Fibroblast of the conjunctiva (primary cell): ENCODE measurements at regions not wholly inside any gene's neighbourhood (a gene's known extent, or its start where the extent isn't known, plus 50 kb on each side); places are given as distances from the start of the nearest gene placed in this dataset.

ENCODE experiments used
- DNase-seq: peaks from one replicate; pipeline ENCODE4 v3.0.0-alpha.2; 2010; ENCODE audit warnings: low read depth

DNA sequence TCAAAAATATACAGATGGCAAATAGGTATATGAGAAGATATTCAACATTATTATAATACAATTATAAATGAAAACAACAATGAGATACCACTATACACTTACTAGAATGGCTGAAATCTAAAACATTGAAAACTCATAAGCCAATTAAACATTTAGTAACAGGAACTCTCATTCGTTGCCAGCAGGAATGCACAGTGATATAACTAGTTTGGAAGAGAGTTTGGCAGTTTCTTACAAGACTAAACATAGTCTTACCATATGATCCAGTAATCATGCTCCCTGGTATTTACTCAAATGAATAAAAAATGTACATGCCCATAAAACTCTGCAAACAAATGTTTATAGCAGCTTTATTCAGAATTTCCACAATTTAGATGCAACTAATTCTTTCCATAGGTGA, 476.2 kb upstream of the COBL start:
- no peak for DNase-seq

DNA sequence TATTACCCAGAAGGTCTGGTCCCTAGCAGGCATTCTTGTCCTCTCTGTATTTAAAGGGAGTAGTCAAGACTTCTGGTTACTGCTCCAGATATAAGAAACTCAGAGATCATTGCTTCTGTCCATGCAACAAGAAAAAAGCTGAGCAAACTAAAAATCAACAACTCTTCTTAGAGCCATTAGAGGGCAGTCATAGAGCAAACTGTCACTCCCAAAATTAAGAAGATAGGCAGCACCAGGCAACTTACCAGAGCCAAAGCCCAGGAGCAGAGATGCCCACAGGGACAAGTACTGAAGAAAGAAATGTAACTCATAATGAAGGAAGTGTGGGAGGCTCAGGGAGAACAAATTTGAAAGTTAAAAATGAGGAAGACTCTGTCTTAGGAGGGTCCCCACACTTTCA, 472.9 kb upstream of the COBL start:
- DNase-seq = no peak

DNA sequence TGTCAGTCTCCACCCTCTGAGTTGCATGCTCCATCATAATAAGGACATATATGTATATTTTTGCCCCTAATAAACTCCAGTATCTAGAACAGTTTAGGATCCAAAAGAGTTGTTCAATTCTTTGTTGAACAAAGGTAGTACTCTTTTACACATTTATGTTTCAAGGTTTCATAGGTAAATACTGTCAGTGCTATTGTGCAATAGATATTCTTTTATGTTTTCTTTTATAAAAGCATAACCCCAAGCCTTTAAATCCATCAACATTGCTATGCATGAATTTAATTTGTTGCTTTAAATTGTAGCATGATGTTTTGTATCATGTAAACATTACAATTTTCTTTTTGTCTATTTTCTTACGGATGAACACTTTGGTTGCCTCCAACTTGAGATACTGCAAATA, 469.7 kb upstream of the COBL start:
- DNase-seq = no peak

DNA sequence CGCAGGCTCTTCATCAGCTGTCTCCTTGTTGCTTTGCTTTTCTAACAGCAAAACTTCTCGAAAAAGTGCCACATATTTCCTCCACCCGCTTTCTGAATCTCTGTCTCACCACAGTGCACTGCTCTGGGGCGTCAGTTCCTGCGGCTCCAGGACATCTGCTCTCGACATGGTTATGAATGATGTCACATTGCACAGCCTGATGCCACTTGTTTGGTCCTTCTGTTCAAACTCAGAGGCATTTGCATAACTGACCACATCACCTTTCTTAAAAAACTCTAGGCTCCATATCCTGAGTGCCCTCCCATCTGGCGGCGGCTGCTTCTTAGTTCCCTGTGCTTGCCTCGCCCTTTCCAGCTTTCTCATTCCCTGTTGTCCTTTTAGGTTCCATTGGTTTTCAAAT, 469.3 kb upstream of the COBL start:
- DNase-seq = no peak

DNA sequence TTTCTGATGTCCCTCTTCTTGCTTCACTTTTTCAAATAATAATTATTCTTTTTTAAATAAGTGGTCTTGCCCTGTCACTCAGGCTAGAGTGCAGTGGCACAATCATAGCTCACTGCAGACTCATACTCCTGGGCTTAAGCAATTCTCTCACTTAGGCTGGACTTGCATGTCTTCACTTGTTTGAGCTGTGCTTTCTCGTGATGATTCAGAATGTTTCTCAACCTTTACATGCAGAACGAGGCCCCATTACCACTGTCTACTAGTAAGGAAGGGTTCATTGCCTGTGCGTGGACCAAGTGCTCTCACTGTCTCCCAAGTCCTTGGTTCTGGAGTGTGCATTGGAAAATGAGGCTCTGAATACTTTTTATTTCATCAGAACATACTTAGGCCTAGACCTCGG, 468.6 kb upstream of the COBL start:
- DNase-seq = no peak

DNA sequence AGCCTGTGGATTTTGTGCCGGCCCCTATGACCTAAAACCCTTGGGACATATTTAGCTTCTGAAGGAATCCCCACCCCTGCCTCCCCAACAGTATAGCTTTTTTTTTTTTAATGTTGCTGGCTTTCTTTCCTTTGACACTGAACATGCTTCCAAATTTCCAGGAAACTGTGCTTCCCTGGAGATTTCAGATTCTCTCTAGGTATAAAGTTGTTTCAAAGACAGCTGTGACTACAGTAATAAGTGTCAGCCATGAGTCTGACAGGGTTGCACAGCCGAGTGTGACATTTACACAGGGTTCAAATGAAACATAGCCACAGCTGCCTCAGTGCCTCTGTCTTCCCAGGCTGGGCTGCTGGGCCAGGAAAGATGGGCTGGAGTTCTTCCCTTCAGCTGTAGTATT, 466.6 kb upstream of the COBL start:
- no peak for DNase-seq

DNA sequence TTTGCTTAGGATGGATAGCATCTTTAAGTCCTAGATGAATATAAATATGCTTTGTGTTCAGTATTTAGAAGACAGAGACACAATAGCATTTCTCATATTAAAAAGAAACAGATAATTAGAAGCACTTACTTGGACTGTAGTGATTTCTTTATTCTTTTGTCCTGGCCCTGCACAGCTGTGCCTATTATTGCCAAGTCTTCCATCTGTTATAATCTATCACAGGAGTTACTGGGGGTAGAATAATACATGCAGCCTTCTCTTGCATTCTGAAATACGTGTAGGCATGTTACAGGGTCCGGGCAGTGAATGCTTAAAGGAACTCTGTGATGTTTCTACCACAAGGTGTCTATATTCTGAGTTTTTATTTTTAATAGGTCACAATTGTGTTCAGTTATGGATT, 461.5 kb upstream of the COBL start:
- DNase-seq = no peak

DNA sequence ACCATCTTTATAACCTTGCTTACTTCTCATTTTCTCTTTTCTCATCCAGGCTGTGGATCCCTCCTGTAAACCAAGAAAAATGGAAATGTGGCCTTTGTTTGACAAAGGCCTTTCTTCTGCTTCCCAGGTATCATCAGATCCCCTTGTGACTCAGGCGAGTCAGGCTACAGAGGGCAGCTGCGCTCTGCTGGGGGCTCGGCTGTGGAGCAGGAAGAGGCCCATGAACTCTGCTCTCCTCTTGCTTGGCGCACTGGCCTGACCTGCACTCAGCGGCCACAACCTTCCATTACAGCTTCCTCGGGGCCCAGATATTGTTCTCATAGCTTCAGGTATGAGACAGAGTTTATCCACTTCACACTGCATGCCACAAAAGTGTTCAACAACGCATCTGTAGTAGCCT, 457.6 kb upstream of the COBL start:
- no peak for DNase-seq

DNA sequence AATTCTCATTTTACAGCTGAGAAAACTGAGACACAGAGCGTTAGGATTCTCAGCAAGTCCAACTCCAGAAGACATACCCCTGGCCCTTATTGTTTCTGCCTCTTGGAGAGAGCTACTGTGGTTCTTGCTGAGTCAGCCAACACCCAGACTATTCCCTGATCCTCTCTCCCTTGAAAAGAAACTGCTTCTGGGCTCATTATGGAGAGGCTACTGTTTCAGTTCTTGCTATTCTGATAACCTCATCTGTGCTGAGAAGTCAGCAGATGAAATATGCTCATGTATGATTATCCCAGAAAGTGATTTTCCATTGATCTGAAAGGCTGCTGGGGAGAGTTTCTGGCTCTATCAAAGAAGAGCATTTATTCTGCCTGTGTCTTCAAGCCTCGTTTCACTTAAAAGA, 455.6 kb upstream of the COBL start:
- DNase-seq = no peak

DNA sequence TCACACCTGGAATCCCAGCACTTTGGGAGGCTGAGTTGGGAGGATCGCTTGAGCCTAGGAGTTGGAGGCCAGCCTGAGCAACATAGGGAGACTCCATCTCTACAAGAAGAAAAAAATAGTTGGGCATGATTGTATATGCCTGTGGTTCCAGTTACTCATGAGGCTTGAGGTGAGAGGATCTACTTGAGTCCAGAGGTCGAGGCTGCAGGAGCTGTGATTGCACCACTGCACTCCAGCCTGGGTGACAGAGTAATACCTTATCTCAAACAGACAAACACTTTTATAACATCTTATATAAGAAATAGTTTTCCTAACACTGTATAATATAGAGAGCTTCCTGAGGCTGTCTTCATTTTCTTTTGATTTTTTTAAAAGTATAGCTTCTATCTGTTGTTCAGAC, 448.4 kb upstream of the COBL start:
- DNase-seq = no peak

DNA sequence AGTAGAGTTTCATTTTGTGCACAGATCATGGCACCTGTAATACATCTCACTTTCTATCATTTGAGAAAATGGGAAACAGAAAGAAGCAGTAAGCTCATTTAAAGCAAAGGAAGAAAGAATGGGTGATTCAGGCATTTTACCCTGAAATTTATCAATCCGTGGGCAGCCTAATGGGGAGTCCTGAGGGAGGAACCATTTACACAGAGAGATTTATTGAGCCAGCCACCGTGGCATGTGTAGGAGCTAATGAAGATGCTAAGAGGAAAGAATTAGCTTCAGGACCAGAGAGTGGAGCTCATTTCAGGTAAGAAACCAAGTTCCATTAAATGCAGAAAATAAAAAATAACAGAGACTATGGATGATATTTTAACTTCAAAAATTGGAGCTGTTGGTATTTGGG, 443.4 kb upstream of the COBL start:
- DNase-seq = no peak

DNA sequence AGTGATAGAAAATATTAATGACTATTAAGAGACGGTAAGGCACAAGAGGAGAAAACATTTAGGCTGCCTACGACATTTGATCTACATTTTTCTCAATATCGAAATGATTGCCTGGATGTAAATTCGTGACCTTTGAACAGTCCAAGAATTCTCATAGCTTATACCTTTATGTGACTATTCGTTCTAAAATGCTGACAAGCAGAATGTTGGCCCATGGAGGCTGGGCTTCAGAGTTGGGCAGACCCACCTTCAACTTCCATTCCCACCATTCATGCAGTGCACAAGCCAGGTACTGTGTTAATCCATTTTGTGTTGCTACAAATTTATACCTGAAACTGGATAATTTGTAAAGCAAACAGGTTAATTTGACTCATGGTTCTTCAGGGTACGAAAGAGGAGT, 441.4 kb upstream of the COBL start:
- no peak for DNase-seq

DNA sequence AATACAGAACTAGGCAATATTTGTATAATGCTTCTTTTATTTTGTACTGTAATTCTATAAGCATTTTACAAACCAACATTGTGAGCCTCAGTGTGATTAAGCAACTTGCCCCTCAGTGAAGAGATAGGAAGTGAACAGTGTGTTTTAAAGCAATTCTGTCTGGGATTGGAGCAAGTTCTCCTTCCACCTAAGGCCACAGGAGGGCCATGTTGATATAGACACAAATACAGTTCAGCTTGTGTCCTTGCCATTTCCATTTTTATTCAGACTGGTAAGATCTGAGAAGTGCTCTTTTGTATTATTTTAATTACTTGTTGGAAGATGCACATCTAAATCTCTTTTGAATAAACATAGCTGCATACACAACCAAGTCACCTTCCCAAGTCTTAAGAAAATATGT, 416.3 kb upstream of the COBL start:
- DNase-seq = no peak

DNA sequence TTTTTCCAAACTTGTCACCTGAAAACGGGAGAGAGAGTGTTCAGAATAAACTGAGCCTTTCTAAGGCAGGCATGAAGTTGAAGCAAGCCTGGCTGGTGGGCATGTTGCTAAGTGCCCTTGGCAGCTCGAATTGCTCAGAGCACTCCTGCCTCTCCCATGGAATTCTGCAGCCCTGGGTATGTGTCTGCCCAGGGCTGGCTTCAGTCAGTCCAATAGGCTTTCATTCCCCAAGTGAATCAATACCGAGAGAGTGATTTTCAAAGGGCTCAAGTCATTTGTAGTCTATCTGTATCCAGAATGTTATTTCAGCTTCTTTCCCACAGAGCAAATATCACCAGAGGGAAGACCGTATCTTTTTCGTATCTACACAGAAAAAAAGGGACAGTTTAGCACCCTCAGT, 415.5 kb upstream of the COBL start:
- DNase-seq = no peak

DNA sequence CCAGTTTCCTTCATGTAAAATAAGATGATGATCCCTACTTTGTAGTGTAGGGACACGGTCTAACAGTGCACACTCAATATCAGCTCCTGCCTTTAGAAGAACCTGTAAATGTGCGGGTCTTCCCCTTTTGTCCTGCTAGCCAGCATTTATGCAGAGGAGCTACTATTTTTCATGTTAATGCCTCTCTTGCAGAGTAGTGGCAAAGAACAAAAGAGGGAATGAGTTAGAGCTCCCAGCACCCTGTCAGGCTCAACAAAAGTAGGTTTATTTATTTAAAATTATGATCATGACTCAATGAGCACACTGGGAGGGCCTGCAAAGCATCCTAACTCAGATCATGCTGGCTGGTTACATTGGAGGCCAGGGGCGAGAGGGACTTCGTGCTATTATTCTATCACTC, 414.5 kb upstream of the COBL start:
- no peak for DNase-seq

DNA sequence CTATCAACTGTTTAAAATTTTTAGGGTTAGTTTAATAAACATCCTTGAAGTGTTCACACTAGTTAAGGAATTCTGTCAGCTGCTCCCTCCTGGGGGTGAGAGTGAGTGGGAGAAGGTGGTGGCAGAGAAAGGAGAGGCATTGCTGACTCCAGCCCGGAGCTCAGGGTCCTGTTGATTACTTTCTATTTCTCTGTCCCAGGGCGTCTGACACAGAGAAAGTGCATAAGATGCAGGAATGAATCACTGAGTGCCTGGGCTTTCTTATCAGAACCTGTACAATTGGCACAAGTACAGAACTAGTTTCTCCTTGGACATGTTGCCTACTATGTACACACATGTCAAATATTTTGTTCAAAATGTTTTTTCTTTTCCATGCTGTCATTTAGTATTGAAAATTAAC, 410.8 kb upstream of the COBL start:
- DNase-seq = no peak

DNA sequence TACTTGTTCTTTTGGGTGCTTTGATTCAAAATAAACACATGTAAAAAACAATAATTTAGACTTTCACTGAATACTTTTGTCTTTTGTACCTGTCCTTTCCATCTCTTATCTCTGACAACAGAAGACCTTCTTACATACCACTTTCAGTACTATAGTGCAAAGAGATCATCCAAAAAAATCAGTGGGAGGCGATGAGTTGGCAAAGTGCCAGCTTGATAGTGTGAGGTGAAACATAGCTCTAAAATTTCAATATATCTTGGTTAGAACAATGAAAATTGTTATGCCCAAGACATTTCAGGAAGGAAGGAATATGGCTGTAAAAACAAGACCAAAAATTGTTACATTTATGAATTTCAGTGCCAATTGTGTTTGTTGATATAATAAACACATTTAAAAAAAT, 390.2 kb upstream of the COBL start:
- no peak for DNase-seq

DNA sequence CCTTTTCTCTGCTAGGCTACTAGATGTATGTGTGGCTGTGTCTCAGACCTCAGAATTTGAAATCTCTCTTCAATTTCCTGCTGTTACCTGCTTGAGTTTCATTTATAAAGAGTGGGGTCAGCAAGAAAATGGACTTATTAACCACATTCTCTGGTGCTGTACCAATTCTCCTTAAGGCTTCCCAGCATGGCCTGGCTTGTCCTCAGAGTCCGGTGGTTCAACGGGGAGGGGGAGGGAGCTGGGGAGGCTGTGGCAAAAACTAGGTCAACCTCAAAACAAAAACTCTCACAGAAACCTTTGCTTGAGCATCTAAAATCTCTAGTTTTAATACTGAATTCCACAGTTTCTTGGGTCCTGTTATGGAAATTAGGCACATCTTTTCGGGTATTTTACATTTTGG, 389.1 kb upstream of the COBL start:
- DNase-seq = no peak

DNA sequence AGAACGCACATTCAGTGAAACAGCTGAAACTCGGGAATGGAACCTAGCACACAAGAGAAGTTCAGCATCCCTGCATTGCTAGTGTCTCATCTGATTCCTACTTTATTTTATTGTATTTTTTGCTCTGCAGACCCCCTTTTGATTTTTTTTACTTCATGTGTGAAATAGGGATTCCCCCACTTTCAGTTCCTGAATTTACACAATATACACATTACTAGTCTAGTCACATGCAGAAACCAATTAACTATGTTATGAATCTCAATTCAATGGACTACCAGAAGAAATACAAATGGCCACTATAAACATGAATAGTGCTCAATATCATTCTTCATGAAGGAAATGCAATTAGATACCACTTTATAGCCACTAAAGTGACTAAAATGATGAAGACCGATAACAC, 386.1 kb upstream of the COBL start:
- no peak for DNase-seq

DNA sequence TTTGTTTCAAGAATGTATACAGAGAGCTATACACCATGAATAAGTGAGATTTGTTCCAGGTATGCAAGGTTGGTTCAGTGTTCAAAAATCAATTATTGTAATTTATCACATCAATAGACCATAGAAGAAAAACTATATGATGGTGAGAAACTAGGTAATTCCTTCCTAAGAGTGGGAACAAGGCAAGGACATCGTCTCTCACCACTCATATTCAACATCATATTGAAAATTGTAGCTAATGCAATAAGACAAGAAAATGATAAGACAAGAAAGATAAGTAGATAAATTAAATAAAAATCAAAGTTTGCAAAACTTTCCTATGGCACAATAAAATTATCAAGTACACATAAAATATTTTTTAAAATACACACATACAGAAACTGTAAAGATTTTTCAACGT, 385.3 kb upstream of the COBL start:
- DNase-seq = no peak

DNA sequence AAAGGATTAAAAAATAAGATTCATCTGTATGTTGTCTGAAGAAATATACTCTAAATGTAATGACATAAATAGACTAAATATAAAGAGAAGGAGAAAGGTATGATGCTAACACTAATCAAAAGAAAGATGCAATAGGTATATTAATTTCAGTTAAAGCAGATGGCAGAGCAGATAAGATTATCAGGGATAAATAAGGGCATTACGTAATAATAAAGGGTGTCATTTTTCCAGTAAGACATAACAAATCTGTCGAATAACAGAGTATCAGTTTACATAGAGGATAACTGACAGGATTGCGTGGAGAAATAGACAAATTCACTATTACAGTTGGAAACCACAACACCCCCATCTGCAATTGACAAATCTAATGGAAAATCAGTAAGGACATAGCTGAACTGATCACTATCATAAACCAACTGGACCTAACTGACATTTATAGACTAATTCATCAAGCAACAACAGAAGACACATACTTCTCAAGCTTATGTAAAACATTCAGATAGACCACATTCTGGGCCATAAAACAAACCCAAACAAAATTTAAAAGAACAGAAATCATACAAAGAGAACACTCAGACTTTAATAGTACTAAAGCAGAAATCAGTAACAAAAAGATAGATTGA, 384.1 kb upstream of the COBL start:
- DNase-seq = no peak

DNA sequence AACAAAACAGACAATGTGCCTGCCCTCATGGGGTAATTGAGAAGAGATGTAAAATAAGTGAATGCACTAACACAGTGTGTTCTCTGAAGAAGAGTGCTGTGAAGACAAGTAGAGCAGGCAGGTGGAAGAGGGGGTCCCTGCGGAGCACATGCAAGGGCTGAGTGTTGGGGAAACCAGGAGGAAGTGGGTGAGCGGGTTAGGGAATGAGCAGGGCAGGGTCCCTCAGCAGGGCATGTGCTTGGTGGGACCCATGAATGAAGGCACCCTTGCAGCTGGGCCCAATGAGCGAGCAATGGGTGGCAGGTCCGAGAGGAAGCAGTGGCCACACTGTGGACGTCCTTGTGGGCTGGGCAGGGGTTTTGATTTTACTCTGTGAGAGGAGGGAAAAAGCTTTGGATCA, 376.6 kb upstream of the COBL start:
- DNase-seq = no peak

DNA sequence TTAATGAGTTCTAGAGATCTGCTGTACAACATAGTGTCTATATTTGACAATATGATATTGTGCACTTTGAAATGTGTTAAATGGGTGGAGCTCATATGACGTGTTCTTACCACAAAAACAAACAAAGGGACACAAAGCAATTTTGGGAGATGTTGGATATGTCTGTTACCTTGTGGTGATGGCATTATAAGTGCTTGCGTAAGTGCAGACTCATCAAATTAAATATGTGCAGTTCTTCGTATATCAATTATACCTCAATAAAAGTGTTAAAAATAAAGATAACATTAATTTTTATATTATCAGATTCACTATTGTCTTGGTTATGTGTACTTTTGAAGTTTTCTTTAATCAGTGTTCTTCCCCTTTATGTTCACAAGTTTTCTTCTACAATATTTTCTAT, 372.9 kb upstream of the COBL start:
- no peak for DNase-seq

DNA sequence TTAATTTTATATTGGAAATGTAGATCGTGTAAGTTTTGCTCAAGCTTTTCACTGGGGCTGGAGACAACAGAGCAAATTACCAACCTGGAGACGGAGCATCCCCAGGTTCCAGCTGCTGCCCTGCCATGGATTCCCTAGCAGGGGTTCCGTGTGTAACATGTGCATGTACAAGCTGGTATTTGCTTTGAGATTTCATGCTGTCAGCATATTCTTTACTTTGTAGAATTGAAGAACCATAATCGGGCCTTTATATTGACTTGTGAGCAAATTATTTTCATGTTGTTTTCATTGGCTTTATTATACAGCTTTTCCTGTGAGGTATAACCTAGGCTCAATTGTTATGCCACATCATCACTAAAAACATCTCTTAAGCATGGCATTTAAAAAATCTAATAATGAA, 369.2 kb upstream of the COBL start:
- DNase-seq = no peak
